Fibroblast of the aortic adventitia (primary cell): ENCODE measurements at regions not wholly inside any gene's neighbourhood (a gene's known extent, or its start where the extent isn't known, plus 50 kb on each side); places are given as distances from the start of the nearest gene placed in this dataset.

ENCODE experiments used
- DNase-seq: peaks from one replicate; pipeline ENCODE4 v3.0.0-alpha.2; 2010; ENCODE audit warnings: low read depth
- H3K4me3 ChIP-seq: 2 replicates; pipeline ENCODE4 v1.5.1; 2011; ENCODE audit warnings: low read depth, mild to moderate bottlenecking, control low read depth, low read length, moderate library complexity
- TF ChIP-seq, protein P1 (sequence below): IDR thresholded peaks from 2 replicates; pipeline ENCODE4 v1.5.1; 2011; ENCODE audit warnings: mild to moderate bottlenecking, low read length, control low read depth, inconsistent platforms; ENCODE audit not compliant: insufficient read depth

- TF ChIP-seq, protein P1, sequence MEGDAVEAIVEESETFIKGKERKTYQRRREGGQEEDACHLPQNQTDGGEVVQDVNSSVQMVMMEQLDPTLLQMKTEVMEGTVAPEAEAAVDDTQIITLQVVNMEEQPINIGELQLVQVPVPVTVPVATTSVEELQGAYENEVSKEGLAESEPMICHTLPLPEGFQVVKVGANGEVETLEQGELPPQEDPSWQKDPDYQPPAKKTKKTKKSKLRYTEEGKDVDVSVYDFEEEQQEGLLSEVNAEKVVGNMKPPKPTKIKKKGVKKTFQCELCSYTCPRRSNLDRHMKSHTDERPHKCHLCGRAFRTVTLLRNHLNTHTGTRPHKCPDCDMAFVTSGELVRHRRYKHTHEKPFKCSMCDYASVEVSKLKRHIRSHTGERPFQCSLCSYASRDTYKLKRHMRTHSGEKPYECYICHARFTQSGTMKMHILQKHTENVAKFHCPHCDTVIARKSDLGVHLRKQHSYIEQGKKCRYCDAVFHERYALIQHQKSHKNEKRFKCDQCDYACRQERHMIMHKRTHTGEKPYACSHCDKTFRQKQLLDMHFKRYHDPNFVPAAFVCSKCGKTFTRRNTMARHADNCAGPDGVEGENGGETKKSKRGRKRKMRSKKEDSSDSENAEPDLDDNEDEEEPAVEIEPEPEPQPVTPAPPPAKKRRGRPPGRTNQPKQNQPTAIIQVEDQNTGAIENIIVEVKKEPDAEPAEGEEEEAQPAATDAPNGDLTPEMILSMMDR = no peak
- H3K4me3 ChIP-seq = no peak overlapping the region
- DNase-seq = no peak
Observed at GRCh38 chr11:92540096-92540495, 315.5 kb downstream of the FAT3 start.

DNA sequence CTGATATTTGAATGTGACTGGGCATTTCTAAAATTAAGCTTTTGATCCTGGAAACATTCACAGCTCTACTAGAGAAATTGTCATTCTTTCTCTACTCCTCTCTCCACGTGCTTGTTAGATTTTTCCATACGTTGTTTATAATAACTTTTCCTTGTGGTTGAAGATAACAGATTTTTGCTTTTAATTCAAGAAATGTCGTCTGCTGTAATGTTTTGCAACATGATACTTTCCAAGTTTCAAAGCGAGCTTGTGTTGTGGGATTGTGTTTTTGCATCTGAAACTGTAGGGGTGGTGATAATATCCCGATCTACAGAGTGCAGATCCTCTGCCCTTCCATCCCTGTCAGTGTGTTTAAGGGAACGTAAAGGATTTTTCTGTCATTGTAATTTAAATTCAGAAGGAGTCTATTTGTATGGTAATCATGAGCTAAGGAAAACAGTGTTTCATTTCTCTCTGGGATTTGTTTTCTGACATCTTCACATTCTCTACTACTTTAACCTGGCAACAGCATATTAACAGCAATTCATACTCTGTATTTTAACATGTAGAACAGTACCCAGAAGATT lies 321.4 kb downstream of the FAT3 start:
- DNase-seq = no peak

GRCh38 chr11:92546603-92547002 lies 322.0 kb downstream of the FAT3 start:
- no peak overlapping the region for H3K4me3 ChIP-seq
- no peak for DNase-seq
- TF ChIP-seq, protein P1 = no peak

More for the DNA sequence above, 321.4 kb downstream of the FAT3 start:
- TF ChIP-seq, protein P1 = no peak
- H3K4me3 ChIP-seq = no peak overlapping the region

GRCh38 chr11:92550411-92550810 lies 325.8 kb downstream of the FAT3 start:
- no peak overlapping the region for H3K4me3 ChIP-seq
- TF ChIP-seq, protein P1 = no peak
- DNase-seq = no peak

DNA sequence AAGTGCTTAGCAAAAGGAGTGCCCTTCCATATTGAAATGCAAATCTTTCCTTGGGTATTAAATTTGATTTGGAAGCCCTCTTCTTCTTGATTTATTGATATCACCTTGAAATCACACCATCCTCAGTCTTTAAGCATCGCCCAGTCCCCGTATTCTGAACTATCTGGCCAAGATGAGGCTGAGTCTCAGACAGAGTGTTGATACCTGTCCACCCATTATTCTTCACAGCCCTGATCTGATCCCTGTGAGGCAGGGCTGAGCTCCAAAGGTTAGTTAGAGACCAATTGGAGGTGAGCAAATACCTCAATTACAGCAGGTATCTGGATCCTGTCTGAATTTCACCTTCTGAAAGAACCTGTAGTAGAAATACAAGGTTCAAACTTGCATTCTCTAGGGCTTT lies 326.3 kb downstream of the FAT3 start:
- DNase-seq = no peak
- TF ChIP-seq, protein P1 = no peak
- no peak overlapping the region for H3K4me3 ChIP-seq

DNA sequence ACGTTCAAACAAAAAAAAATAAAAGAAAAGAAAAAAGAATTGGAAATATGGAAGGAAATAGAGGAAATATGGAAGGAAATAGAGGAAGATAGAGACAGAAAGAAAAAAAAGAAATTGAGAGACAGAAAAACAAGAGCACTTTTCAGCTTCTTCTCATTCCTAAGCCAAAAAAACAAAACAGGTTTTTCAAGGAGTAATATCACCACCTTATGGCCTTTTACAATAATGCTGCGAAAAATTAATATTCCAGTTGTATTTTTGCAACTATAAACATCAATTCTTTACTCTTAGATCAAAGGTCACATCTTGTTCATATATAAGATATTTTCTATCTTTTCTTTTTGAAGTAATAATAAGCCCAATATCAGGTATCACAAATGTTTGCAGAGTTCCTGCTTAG lies 328.3 kb downstream of the FAT3 start:
- peak; percentile 15 for DNase-seq
- TF ChIP-seq, protein P1 = no peak
- H3K4me3 ChIP-seq = no peak overlapping the region

DNA sequence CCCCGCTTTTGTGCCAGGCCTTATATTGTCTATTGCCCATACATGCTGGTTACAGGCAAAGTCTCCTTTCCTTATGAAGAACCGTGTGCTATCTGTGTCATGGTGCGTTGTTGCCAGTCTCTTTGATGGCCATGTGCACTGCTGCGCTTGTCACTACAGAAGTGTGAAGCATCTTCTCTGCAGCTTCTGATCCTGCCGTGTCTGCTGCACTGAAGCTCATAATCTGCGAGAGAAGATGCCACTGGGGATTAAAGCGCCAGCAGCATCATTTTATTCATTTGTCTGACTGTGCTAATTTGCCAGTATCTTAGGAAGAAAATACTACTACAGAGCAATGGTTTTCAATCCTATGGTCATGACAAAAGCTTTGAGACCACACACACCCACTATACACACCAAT lies 330.1 kb downstream of the FAT3 start:
- no peak overlapping the region for H3K4me3 ChIP-seq
- TF ChIP-seq, protein P1 = no peak
- DNase-seq = no peak
